B cell (primary cell): ENCODE measurements at regions not wholly inside any gene's neighbourhood (a gene's known extent, or its start where the extent isn't known, plus 50 kb on each side); places are given as distances from the start of the nearest gene placed in this dataset.

Experiments
- CTCF ChIP-seq: fragments of 200-600 bp; IDR thresholded peaks from one replicate; pipeline ENCODE4 v1.8.0; 2022; ENCODE audit warnings: antibody characterized with exemption, mild to moderate bottlenecking
- EZH2 ChIP-seq: IDR thresholded peaks from 2 replicates; pipeline ENCODE4 v1.6.1; 2012; ENCODE audit warnings: borderline replicate concordance, low read depth, mild to moderate bottlenecking, moderate library complexity, low read length; ENCODE audit not compliant: insufficient read depth, poor library complexity, severe bottlenecking

- no peak for TF ChIP-seq EZH2
- TF ChIP-seq CTCF: no peak
Measured at GRCh38 chr2:181164699-181165098, 184.3 kb downstream of the UBE2E3 start.
